CD4-positive, CD25-positive, alpha-beta regulatory T cell (primary cell): ENCODE measurements at regions not wholly inside any gene's neighbourhood (a gene's known extent, or its start where the extent isn't known, plus 50 kb on each side); places are given as distances from the start of the nearest gene placed in this dataset.

ENCODE experiments used
- ATAC-seq, 2 donors: fragments of 150-1000 bp; cut with Tn5 transposase; one replicate each; pipeline ENCODE4 v1.10.0; 2021; ENCODE audit warnings: low read depth in 2 of 2, moderate number of reproducible peaks in 2 of 2, moderate library complexity in 1 of 2
- DNase-seq, 3 donors: peaks; one replicate each; pipeline versions ENCODE4 v3.0.0 to v3.0.0-alpha.2; 2012 to 2022; ENCODE audit warnings: mixed read lengths in 1 of 3
- H3K27ac ChIP-seq: one replicate; pipeline ENCODE4 v1.7.0; 2013; ENCODE audit warnings: mild to moderate bottlenecking, low read length; ENCODE audit not compliant: insufficient read depth, poor library complexity, severe bottlenecking
- H3K27me3 ChIP-seq: one replicate; pipeline ENCODE4 v1.7.0; 2013; ENCODE audit warnings: low read length; ENCODE audit not compliant: control insufficient read depth, insufficient read depth
- H3K36me3 ChIP-seq: one replicate; pipeline ENCODE4 v1.7.0; 2013; ENCODE audit warnings: mild to moderate bottlenecking, low read length, moderate library complexity; ENCODE audit not compliant: control insufficient read depth, insufficient read depth
- H3K4me1 ChIP-seq: 2 replicates; pipeline ENCODE4 v1.7.0; 2013; ENCODE audit warnings: mild to moderate bottlenecking, low read length; ENCODE audit not compliant: insufficient read depth, control insufficient read depth, poor library complexity, severe bottlenecking
- H3K4me3 ChIP-seq: one replicate; pipeline ENCODE4 v1.7.0; 2013; ENCODE audit warnings: low read depth, mild to moderate bottlenecking, low read length, moderate library complexity
- H3K9me3 ChIP-seq, 2 experiments: 1 replicate in 1 of 2; 2 replicates in 1 of 2; pipeline ENCODE4 v1.7.0; 2013; ENCODE audit warnings: low read length in 2 of 2, mild to moderate bottlenecking in 1 of 2, moderate library complexity in 1 of 2; ENCODE audit not compliant: control insufficient read depth in 2 of 2
- H3K27ac Mint-ChIP-seq, 3 donors: one replicate each; pipeline ENCODE4 v1.8.0; 2020 to 2022; ENCODE audit warnings: mild to moderate bottlenecking in 3 of 3, mixed read lengths in 3 of 3, moderate library complexity in 2 of 3
- H3K27me3 Mint-ChIP-seq: one replicate; pipeline ENCODE4 v1.8.0; 2022; ENCODE audit warnings: mild to moderate bottlenecking, mixed read lengths
- H3K36me3 Mint-ChIP-seq: one replicate; pipeline ENCODE4 v1.8.0; 2020; ENCODE audit warnings: mixed read lengths
- H3K4me1 Mint-ChIP-seq, 4 donors: one replicate each; pipeline ENCODE4 v1.8.0; 2020 to 2022; ENCODE audit warnings: mixed read lengths in 4 of 4, mild to moderate bottlenecking in 1 of 4
- H3K4me3 Mint-ChIP-seq, 4 donors: one replicate each; pipeline ENCODE4 v1.8.0; 2020 to 2022; ENCODE audit warnings: mild to moderate bottlenecking in 4 of 4, mixed read lengths in 4 of 4, moderate library complexity in 3 of 4
- H3K9me3 Mint-ChIP-seq, 7 donors: one replicate each; pipeline ENCODE4 v1.8.0; 2020 to 2022; ENCODE audit warnings: mixed read lengths in 7 of 7, mild to moderate bottlenecking in 3 of 7, moderate library complexity in 2 of 7

GRCh38 chr4:105025263-105026017, 121.2 kb upstream of the TET2 start:
- Mint-ChIP-seq H3K4me1 (no peaks in the 10 kb centered on the region), H3K4me3 (no peak overlapping the region), H3K27me3 (peaks cover 6% of the 10 kb centered on the region), H3K36me3 (no peaks in the 10 kb centered on the region), H3K27ac (no peak overlapping the region), H3K9me3 (peaks cover 0 to 9% (median 4%) of the 10 kb centered on the region in 7 donors)
- DNase-seq, result no peak
- ATAC-seq, result no peak
- Histone ChIP-seq H3K27me3 (no peaks in the 10 kb centered on the region), H3K36me3 (no peaks in the 10 kb centered on the region), H3K4me3 (no peak overlapping the region), H3K27ac (no peak overlapping the region), H3K4me1 (no peaks in the 10 kb centered on the region), H3K9me3 (peaks cover 0 to 7% of the 10 kb centered on the region in 2 experiments)

GRCh38 chr4:105036991-105037390, 109.7 kb upstream of the TET2 start:
- Histone ChIP-seq H3K36me3 (no peaks in the 10 kb centered on the region), H3K27me3 (no peaks in the 10 kb centered on the region), H3K9me3 (peaks cover 0 to under 1% of the 10 kb centered on the region in 2 experiments), H3K4me1 (no peaks in the 10 kb centered on the region), H3K4me3 (no peak overlapping the region), H3K27ac (no peak overlapping the region)
- no peaks in the 10 kb centered on the region for H3K36me3 Mint-ChIP-seq
- DNase-seq (no peak), ATAC-seq (no peak)
- peaks cover 0 to 14% (median 6%) of the 10 kb centered on the region in 7 donors for H3K9me3 Mint-ChIP-seq
- peaks cover 6% of the 10 kb centered on the region for H3K27me3 Mint-ChIP-seq
- H3K27ac Mint-ChIP-seq, result no peak overlapping the region
- no peak overlapping the region for H3K4me3 Mint-ChIP-seq
- H3K4me1 Mint-ChIP-seq, result no peaks in the 10 kb centered on the region

- Histone ChIP-seq H3K4me3 (no peak overlapping the region), H3K27ac (no peak overlapping the region), H3K27me3 (no peaks in the 10 kb centered on the region), H3K4me1 (no peaks in the 10 kb centered on the region), H3K36me3 (no peaks in the 10 kb centered on the region), H3K9me3 (peaks cover 8 to 11% of the 10 kb centered on the region in 2 experiments)
- ATAC-seq (no peak), DNase-seq (no peak)
- no peak overlapping the region for H3K4me3 Mint-ChIP-seq
- no peaks in the 10 kb centered on the region for H3K36me3 Mint-ChIP-seq
- H3K4me1 Mint-ChIP-seq, result no peaks in the 10 kb centered on the region
- H3K9me3 Mint-ChIP-seq, result peaks cover 0 to 17% (median 7%) of the 10 kb centered on the region in 7 donors
- H3K27me3 Mint-ChIP-seq, result no peaks in the 10 kb centered on the region
- no peak overlapping the region for H3K27ac Mint-ChIP-seq
Observed at GRCh38 chr4:105042451-105042850, 104.2 kb upstream of the TET2 start.

GRCh38 chr4:105050896-105051295, 95.8 kb upstream of the TET2 start:
- no peak overlapping the region for H3K27ac Mint-ChIP-seq
- DNase-seq (no peak), ATAC-seq (no peak)
- Histone ChIP-seq H3K4me1 (no peaks in the 10 kb centered on the region), H3K36me3 (no peaks in the 10 kb centered on the region), H3K9me3 (peaks cover 5 to 7% of the 10 kb centered on the region in 2 experiments), H3K27me3 (peaks cover 2% of the 10 kb centered on the region), H3K4me3 (no peak overlapping the region), H3K27ac (no peak overlapping the region)
- H3K36me3 Mint-ChIP-seq, result no peaks in the 10 kb centered on the region
- peaks cover 9% of the 10 kb centered on the region for H3K27me3 Mint-ChIP-seq
- no peak overlapping the region for H3K4me3 Mint-ChIP-seq
- no peaks in the 10 kb centered on the region for H3K4me1 Mint-ChIP-seq
- peaks cover 0 to 17% (median 5%) of the 10 kb centered on the region in 7 donors for H3K9me3 Mint-ChIP-seq

- peak overlapping the region; percentile 14 for H3K4me3 ChIP-seq
- peaks cover 5% of the 10 kb centered on the region for H3K27me3 Mint-ChIP-seq
- no peak overlapping the region for H3K27ac ChIP-seq
- H3K4me1 ChIP-seq, result peaks cover 12% of the 10 kb centered on the region
- DNase-seq (no peak), ATAC-seq (no peak)
- no peaks in the 10 kb centered on the region for H3K27me3 ChIP-seq
- peaks cover 0 to 3% (median 2%) of the 10 kb centered on the region in 7 donors for H3K9me3 Mint-ChIP-seq
- H3K4me3 Mint-ChIP-seq, result no peak overlapping the region
- peaks cover 18 to 35% (median 22%) of the 10 kb centered on the region in 4 donors for H3K4me1 Mint-ChIP-seq
- no peaks in the 10 kb centered on the region for H3K36me3 Mint-ChIP-seq
- H3K36me3 ChIP-seq, result no peaks in the 10 kb centered on the region
- peaks cover 1 to 2% of the 10 kb centered on the region in 2 experiments for H3K9me3 ChIP-seq
- no peak overlapping the region for H3K27ac Mint-ChIP-seq
Observed at GRCh38 chr4:105057370-105058105, 89.1 kb upstream of the TET2 start.

- no peaks in the 10 kb centered on the region for H3K36me3 ChIP-seq
- Mint-ChIP-seq H3K27ac (peak overlapping the region in 1 of 3 donors; percentile 18), H3K36me3 (no peaks in the 10 kb centered on the region), H3K27me3 (no peaks in the 10 kb centered on the region), H3K9me3 (no peaks in the 10 kb centered on the region), H3K4me3 (no peak overlapping the region), H3K4me1 (peaks cover 21 to 42% (median 22%) of the 10 kb centered on the region in 4 donors)
- H3K27me3 ChIP-seq, result no peaks in the 10 kb centered on the region
- DNase-seq (no peak), ATAC-seq (no peak)
- H3K4me3 ChIP-seq, result peak overlapping the region; percentile 14
- peaks cover 12% of the 10 kb centered on the region for H3K4me1 ChIP-seq
- H3K9me3 ChIP-seq, result no peaks in the 10 kb centered on the region
- H3K27ac ChIP-seq, result no peak overlapping the region
Observed at GRCh38 chr4:105058177-105058812, 88.4 kb upstream of the TET2 start.

- Histone ChIP-seq H3K4me1 (peaks cover 12% of the 10 kb centered on the region), H3K27ac (no peak overlapping the region), H3K4me3 (no peak overlapping the region), H3K9me3 (no peaks in the 10 kb centered on the region), H3K36me3 (no peaks in the 10 kb centered on the region), H3K27me3 (no peaks in the 10 kb centered on the region)
- no peak for ATAC-seq
- Mint-ChIP-seq H3K4me3 (no peak overlapping the region), H3K4me1 (peaks cover 21 to 42% (median 22%) of the 10 kb centered on the region in 4 donors), H3K9me3 (no peaks in the 10 kb centered on the region), H3K27ac (peak overlapping the region in 2 of 3 donors; percentile 22 to 76), H3K36me3 (no peaks in the 10 kb centered on the region), H3K27me3 (no peaks in the 10 kb centered on the region)
- DNase-seq, result no peak
Observed at GRCh38 chr4:105059337-105059736, 87.3 kb upstream of the TET2 start.
